Iris pigment epithelial cell (primary cell): ENCODE measurements at regions not wholly inside any gene's neighbourhood (a gene's known extent, or its start where the extent isn't known, plus 50 kb on each side); places are given as distances from the start of the nearest gene placed in this dataset.
"Not testable (repeated sequence)": the region's sequence is repeated elsewhere in the genome, so short reads cannot be mapped to it uniquely, and the experiment has no call there.

Source experiments
- DNase-seq: peaks from one replicate; pipeline ENCODE4 v3.0.0-alpha.2; 2011; ENCODE audit warnings: low read depth

DNA sequence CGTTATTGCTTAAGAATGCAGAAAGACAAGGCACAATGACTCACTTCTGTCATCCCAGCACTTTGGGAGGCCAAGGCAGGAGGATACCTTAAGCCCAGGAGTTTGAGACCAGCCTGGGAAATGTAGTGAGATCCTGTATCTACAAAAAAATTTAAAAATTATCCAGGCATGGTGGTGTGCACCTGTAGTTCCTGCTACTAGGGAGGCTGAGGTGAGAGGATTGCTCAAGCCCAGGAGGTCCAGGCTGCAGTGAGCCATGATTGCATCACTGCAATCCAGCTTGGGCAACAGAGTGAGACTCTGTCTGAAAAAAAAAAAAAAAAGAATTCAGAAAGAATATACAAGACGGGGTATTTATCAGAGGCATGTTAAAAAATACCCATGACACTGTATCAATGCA is 182.0 kb upstream of the SPOPL start:
- no peak for DNase-seq

DNA sequence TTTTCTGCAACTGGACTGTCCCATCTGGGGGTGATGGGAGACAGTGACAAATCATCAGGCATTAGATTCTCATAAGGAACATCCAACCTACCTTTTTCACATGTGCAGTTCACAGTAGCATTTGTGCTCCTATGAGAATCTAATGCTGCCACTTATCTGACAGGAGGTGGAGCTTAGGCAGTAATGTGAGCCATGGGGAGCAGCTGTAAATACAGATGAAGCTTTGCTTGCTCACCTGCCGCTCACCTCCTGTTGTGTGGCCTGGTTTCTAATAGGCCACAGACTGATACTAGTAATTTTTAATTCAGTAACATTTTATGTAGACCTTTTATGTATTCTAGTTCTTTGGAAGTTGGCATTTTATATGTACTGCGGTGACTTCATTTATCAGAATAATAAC is 180.1 kb upstream of the SPOPL start:
- DNase-seq: no peak

DNA sequence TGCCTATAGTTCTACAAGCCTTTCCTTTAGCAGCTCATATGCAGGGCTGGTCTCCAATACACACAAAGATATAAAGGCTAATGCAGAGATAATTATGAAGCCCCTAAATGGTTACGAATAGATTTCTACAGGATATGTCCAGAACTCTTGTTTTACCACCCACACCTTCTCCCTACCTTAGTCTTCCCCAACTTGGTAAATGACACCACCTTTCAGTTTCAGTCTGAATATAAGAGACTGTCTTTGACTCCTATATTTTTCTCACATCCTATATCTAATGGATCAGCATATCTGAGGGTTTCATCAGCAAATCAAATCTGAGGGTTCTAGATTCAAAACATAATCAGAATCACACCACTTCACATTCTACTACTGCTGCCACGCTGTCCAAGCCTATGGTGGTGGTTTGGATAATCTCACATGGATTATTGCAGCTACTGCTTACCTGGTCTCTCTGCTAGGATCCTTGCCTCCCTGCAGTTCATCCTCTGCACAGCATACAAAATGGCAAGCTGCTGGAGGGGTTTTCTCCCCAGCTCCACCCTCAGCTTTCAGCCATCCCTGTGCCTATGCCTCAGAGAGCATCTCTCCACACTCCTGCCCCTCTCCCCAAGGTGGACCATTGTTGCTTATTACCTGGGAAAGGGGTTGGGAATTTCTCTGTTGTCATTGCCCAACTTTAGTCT is 178.0 kb upstream of the SPOPL start:
- no peak for DNase-seq

DNA sequence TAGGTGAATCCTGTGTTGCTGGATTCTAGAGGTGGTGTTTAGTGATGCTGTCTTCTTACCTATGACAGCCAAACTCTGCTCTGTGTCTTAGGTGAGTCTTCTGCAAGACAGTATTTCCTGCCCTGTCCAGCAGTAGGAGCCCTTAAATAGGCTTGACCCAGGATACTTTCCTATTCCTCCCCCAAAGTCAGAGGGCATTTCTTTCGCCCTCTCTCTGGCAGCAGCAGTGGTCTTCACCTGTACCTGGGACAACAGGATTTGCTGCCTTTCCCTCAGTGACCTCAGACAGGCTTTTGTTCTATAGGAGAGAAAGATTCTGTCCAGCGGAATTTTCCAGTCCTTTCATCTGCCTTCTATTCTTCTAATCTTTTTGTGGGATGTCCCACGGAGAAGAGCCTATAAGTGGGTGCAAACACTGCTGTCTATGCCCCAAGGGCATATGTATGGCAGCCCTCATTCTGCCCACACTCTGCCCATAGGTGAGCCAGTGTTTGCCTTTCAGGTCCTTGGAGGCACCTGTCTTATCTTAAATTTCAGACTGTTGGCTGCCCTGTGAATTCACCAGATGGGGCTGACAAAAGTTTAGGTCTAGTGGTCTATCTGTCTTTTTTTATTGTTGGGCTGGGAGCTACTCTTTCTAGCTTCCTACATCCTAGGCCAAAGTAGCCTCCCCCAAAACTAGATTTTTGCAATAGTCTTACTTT is 177.3 kb upstream of the SPOPL start:
- DNase-seq: no peak

DNA sequence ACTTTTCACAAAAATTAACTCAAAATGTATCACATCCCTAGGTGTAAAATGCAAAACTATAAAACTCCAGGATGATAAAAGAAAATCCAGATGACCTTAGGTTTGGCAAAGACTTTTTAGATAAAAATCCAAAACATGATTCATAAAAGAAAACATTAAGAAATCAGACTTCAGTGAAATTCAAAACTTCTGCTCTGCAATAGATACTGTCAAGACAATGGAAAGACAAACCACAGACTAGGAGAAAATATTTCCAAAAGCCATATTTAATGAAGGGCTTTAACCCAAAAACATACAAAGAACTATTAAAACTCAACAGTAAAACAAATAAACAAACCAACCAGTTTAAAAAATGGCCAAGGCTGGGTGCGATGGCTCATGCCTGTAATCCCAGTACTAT is 173.6 kb upstream of the SPOPL start:
- peak; percentile 11 for DNase-seq

DNA sequence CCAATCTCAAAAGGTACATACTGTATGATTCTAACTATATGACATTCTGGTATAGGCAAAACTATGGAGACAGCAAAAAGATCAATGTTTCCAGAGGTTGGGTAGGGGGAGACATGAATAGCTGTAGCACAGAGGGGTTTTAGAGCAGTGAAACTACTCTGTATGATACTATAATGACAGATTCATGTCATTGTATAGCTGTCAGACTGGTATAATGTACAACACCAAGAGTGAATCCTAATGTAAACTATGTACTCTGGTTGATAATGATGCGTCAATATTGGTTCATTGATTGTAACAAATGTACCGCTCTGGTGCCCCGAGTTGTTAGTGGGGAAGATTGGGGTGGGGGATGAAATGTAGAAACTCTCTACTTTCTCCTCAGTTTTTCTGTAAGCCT is 172.4 kb upstream of the SPOPL start:
- DNase-seq: no peak

DNA sequence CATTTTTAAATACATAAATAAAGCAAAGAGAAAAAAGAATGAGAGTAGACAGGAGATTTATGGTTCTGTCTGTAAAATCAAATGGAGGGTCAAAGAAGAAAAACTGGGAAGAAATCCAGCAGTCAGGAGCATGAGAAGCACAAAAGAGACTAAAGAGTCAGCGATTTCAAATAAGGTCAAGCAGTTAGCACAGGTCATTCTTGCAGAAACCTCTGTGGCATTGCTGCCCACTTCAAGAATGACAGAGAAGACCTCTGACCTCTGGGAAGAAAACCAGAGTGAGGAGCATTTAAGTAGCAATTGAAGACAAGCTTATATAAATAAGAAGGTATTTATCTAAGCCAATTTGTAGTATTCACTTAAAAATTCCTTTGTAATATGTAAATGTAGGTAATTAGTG is 172.0 kb upstream of the SPOPL start:
- DNase-seq: no peak

DNA sequence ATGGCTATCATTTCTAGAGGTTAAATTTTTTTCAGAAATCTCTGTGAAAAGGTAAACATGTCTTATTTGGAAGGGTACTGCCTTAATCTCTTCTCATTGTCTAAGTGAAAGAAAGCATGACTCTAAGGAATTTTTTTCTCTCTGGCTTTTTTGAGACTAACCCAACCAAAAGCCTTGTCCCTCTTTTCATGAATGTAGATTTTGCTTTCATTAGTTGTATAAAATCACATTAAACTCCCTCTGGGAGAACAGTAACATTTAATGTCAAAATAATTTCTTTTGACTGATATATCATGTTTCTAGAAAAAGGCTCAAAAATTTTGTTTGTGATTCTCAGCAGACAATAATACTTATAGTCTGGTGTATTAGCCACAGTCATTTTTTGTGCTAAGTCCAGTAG is 168.4 kb upstream of the SPOPL start:
- no peak for DNase-seq

DNA sequence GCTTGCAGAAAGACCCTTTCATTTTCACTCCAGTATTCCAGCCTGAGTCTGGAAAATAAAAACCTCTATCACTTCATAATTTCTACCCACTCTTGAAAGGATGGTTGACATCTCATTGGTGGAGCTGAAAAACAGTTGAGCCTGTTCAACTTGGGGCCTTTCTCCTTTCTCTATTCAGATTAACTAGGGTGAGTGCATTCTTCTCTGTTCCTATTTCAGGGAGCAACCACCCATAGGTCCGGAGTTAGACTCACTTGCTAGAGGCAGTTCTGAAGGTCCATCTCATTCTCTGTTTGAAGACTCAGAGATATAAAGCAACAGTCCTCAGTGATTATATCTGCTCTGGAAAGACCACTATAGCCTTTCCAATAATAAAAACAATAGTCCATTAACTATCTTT is 167.9 kb upstream of the SPOPL start:
- DNase-seq: no peak

DNA sequence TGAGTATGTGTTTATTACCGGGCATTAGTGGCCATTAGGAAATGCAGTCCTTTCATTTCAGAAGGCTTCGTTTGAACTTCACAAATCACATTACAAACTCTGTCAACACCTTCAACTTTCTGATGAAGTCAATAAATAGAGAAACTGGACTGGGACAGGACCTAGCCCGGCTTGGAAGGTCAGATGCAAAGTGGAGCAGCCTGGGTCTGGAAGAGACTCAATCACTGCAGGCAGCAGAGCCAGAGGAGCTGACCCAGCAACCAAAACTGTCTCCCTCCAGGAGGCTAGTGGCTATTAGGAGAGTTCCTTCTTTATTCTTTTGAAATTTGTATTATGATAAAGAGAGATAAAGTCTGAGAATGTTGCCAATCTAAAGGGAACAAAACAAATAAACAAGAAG is 167.2 kb upstream of the SPOPL start:
- DNase-seq: no peak

DNA sequence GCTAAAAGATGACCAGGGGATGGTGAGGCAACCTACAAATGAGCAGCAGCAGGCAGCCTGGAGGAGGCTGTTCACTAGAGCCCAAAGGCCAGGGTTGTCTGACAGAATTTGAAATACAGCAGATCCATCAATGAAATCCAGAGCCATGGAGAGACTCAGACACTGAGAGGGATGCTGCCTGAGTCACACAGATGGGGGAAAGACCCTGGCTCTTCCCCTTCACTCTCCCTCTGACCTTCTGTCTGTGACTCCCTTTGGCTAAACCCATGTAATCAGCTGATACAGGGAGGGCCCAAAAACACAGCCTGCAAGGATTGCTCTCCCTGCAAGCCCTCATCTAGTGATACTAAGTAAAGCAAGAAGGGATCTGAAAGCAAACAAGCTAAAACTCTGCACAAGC is 166.5 kb upstream of the SPOPL start:
- no peak for DNase-seq

DNA sequence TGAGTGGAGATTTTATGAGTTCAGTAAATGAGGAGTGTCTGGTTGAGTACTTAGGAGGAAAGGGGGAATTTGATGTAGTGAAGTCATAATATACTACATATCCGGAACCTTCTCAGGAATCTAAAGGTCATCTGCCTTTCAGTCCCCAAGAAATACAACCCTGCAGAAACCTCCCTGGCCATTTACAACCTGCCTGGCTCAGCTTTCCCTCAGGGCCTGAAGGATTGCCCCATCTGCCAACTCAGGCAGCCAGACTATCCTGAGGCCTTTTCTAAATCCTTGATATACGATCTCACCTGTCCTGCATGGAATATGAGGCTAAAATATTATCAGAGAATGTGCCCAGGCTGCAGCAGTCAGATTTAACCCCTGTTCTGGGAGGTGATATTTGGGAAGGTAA is 165.4 kb upstream of the SPOPL start:
- no peak for DNase-seq

DNA sequence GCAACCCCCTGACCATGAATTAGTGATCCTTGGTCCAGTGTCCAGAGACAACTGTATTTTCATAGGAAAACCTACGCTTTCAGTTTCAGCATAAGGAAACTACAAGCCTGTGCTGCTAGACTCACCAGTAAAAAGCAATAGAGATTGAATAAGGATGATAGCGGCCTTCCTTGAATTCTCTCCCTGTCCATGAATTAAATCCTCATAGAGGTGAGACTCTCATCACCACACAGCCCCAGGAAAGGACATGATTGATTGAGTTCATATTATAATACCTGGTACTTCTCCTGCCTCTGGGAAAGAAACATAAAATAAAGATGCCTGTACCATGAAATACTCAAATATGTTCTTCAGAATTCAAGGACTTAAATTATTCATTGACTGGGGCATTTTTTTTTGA is 146.3 kb upstream of the SPOPL start:
- no peak for DNase-seq

DNA sequence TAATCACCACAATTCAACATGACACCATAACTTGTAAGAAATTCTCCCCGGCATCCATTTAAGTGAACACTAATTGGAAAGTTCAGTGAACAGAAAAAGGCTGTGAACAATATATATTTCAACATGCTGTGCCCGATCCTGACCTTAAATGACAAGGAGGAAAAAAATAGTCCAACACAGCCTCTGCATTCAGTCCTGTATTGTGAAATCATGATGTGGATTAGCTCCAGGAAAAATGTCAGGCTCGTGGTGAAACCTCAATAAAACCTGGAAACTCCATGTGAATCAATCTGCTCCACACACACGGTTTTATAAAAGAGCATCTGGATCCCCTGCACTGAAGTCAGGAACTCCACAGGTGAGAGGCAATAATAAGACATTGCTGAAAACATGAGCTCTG is 145.4 kb upstream of the SPOPL start:
- peak; percentile 65 for DNase-seq

DNA sequence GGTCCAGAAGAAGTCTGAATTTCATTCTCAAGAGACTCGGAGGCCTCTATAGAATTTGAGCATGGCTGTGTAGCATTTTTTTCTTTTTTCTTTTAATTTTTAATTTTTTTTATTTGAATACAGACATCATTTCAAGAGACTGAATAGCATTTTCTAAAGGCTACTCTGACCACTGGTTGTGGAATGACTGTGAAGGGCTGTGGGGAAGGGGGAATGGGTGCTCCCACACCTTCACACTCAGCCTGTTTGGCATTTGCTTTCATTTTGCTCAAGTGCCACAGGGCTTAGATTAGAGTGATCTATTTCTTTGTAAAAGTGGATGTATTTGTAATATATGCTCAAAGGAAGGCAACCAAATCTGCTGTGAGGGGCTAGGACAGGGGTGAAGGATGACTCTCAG is 142.0 kb upstream of the SPOPL start:
- DNase-seq: no peak

DNA sequence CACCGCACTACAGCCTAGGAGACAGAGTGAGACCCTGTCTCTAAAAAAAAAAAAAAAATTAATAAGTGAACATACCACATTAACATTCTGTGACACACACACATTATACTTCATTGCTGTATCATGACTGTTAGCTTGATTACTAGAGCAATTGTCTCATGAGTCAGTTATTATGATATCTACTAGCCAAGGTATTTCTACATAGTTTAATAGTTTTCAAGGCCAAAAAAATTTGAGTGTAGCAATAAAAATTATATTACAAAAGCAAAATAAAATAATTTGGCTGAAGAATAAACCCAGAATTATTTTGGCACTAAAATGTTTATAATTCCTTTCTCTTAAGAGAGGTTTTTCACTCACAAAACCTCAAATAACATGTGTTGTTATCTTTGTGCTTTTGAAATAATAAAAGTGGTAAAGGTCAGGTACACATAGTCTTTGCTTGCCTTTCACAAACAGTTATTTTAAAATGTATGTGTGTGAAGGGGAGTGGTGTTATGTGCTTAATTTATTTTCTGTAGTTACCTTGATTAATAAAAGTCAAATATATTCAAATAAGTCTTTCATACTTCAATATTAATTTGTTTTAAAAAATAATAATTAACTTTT is 136.9 kb upstream of the SPOPL start:
- DNase-seq: peak; percentile 60

DNA sequence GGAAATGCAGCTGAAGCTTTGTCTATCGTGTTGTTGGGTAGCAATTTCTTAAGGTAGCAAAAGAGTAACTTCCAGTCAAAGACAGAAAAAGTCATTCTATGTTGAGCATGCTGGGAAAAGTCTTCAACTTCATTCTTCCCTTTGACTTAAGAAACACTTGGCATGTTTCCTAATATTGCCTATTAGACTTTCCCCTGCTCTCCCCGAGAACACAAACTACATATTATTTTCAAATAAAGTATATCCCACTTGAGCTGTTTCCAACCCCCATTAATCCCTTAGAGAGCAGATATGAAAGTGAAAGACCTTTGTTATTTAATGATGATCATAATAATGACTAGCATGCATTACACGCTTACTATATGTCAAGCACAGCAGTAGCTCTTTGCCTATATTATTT is 136.0 kb upstream of the SPOPL start:
- peak; percentile 35 for DNase-seq

DNA sequence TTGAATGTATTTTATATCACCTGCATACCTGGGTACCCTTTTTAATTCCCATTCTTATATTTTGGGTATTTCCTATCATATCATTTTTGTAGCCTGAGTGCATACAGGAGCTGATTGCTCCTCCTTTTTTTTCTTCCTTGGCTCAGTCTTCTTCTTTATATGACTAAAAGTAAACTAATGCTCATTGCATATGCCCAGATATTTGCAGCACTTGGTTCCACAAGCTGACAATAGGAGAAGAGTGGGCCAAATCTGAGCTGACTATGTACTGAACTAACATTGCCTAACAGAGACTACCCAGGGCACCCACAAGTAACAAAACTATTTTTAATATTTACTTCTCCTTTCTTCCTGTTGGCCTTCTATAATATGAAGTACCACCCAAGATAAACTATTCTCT is 131.7 kb upstream of the SPOPL start:
- no peak for DNase-seq

DNA sequence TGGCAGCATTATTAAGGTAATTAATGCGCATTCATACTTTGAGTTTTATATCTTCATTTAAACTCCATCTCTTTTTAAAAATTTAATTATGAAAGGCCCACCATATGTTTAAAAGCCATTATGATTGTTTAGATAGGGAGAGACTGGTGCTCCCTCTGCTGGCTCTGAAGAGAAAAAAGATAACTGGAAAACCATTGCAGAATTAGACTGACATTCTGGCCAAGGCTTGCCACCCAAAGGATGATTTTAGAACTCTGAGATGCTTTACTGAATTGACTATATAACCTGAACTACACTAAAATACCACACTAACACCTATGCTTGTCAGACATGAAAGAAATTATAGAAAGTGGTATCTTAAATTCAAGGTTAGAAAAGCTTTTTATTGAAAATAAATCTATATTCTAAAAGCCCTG is 127.6 kb upstream of the SPOPL start:
- DNase-seq: peak; percentile 56

DNA sequence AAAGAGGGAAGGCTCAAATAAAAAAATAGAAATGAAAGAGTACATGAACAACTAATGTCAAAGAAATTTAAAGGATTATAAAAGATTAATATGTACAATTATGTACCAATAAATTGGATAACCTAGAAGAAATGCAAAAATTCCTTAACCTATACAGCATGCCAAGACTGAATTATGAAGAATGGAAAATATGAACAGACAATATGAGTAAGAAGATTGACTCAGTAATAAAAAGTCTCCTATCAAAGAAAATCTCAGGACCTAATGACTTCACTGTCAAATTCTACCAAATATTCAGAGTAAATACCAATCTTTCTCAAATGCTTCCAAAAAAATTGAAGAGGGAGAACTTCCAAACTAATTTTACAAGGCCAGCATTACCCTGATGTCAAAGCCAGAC is 120.2 kb upstream of the SPOPL start:
- DNase-seq: no peak

DNA sequence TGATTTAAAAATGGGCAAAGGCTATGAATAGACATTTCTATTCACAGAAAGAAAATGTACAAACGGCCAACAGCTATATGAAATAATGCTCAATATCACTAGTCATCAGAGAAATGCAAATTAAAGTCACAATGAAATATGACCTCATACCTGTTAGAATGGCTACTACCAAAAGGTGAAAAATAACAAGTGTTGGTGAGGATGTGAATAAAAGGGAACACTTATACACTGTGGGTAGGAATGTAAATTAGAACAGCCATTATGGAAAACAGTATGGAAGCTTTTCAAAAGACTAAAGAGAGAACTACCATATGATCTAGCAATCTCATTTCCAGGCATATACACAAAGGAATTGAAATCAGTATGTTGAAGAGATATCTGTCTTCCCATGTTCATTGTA is 118.9 kb upstream of the SPOPL start:
- DNase-seq: no peak

DNA sequence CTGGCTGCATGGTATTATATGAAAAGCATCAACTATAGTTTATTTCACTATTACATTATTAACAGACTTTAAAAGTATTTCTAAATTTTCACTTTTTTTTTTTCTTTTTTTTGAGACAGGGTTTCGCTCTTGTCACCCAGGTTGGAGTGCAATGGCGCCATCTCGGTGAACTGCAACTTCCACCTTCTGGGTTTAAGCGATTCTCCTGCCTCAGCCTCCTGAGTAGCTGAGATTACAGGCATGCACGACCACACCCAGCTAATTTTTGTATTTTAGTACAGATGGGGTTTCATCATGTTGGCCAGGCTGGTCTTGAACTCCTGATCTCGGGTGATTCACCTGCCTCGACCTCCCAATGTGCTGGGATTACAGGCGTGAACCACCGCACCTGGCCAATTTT is 115.4 kb upstream of the SPOPL start:
- not testable (repeated sequence) for DNase-seq

DNA sequence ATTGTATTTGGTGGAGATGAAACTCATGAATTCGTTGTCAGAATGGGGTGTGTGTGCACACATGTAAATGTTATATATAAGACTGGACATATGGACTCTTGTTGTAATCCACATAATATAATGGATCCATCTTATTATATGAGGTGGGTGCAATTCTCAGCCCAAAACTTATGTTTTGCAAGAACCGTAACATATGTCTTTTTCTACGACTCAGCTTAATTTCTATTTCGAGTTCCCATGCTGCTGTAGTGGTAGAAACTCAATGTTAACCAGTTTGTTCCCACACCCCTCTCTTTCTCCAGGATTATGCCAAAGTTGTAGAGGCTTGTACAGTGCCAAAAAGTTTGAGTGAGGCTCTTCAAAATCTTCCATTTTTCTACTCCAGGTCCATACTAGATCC is 112.5 kb upstream of the SPOPL start:
- DNase-seq: no peak
